ENCODE measurements at regions not wholly inside any gene's neighbourhood (a gene's known extent, or its start where the extent isn't known, plus 50 kb on each side); places are given as distances from the start of the nearest gene placed in this dataset.

- TF ChIP-seq EZH2 (IDR thresholded peaks at IDR 0.05; ENCODE audit: borderline replicate concordance, low read depth, low read length, severe bottlenecking) = no peak
- no peak for TF ChIP-seq CTCF (IDR thresholded peaks at IDR 0.05; ENCODE audit: extremely low read depth in 1 of 2, insufficient read depth in 1 of 2, low read depth in 1 of 2, low read length in 2 of 2)
- no peak for TF ChIP-seq POLR2AphosphoS5 (IDR thresholded peaks at IDR 0.05; ENCODE audit: insufficient read depth, low read depth, low read length)
Measured at GRCh38 chr18:27869735-27870134, 307.2 kb downstream of the CDH2 start.
